Thyroid gland (tissue), 4 donors: ENCODE measurements at regions not wholly inside any gene's neighbourhood (a gene's known extent, or its start where the extent isn't known, plus 50 kb on each side); places are given as distances from the start of the nearest gene placed in this dataset.

Experiments
- POLR2A ChIP-seq, 2 donors: fragments of 450-650 bp; IDR thresholded peaks; one replicate each; pipeline ENCODE4 v1.6.1; 2017; ENCODE audit warnings: antibody characterized with exemption in 2 of 2, mild to moderate bottlenecking in 2 of 2, moderate library complexity in 1 of 2
- TF ChIP-seq, protein P1 (sequence below), 6 experiments: fragments of 200-600 bp in 3 of 6; fragments of 450-650 bp in 3 of 6; sonication (generic) in 3 of 6; IDR thresholded peaks; one replicate each; pipeline ENCODE4 v1.5.1; 2016 to 2019; ENCODE audit warnings: antibody characterized with exemption in 6 of 6, mild to moderate bottlenecking in 2 of 6, inconsistent platforms in 1 of 6, moderate library complexity in 1 of 6

DNA sequence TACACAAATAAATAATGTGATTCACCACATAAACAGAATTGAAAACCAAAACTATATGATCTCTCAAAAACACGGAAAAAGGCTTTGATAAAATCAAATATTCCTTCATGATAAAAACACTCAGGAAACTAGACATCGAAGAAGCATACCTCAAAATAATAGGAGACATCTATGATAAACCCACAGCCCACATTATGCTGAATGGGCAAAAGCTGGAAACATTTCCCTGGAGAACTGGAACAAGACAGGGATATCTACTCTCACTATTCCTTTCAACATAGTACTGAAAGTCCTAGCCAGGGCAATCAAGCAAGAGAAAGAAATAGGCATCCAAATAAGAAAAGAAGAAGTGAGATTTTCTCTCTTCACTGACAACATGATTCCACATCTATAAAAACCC is 371.5 kb upstream of the ATXN7L3B start:
- TF ChIP-seq, protein P1, sequence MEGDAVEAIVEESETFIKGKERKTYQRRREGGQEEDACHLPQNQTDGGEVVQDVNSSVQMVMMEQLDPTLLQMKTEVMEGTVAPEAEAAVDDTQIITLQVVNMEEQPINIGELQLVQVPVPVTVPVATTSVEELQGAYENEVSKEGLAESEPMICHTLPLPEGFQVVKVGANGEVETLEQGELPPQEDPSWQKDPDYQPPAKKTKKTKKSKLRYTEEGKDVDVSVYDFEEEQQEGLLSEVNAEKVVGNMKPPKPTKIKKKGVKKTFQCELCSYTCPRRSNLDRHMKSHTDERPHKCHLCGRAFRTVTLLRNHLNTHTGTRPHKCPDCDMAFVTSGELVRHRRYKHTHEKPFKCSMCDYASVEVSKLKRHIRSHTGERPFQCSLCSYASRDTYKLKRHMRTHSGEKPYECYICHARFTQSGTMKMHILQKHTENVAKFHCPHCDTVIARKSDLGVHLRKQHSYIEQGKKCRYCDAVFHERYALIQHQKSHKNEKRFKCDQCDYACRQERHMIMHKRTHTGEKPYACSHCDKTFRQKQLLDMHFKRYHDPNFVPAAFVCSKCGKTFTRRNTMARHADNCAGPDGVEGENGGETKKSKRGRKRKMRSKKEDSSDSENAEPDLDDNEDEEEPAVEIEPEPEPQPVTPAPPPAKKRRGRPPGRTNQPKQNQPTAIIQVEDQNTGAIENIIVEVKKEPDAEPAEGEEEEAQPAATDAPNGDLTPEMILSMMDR (IDR thresholded peaks at IDR 0.05), result no peak
- TF ChIP-seq POLR2A (IDR thresholded peaks at IDR 0.05), result no peak
